ENCODE measurements at regions not wholly inside any gene's neighbourhood (a gene's known extent, or its start where the extent isn't known, plus 50 kb on each side); places are given as distances from the start of the nearest gene placed in this dataset.

GRCh38 chr2:65999103-65999502, 435.8 kb upstream of the MEIS1 start:
- H3K23ac ChIP-seq (ENCODE audit: insufficient read length) = no peak overlapping the region
- H3K79me1 ChIP-seq (ENCODE audit: low read depth, low read length) = no peaks in the 10 kb centered on the region
- H4K20me1 ChIP-seq (replicated peaks in 1 of 2; ENCODE audit: control insufficient read depth in 1 of 2, insufficient read depth in 2 of 2, low read length in 2 of 2) = no peaks in the 10 kb centered on the region
- H2BK15ac ChIP-seq (ENCODE audit: low read length) = no peak overlapping the region
- no peak overlapping the region for H3K4me3 ChIP-seq (ENCODE audit: extremely low read depth in 1 of 4, insufficient read depth in 2 of 4, low read depth in 3 of 4, low read length in 4 of 4)
- H2BK20ac ChIP-seq (ENCODE audit: low read length) = no peak overlapping the region
- H3K14ac ChIP-seq (ENCODE audit: insufficient read length) = no peak overlapping the region
- DNase-seq (ENCODE audit: low read depth in 1 of 2, low spot score in 2 of 2) = no peak
- no peak overlapping the region for H3K18ac ChIP-seq (ENCODE audit: extremely low read depth, low read length)
- no peaks in the 10 kb centered on the region for H3K36me3 ChIP-seq (ENCODE audit: control insufficient read depth in 2 of 4, insufficient read depth in 4 of 4, low read length in 3 of 4)
- no peaks in the 10 kb centered on the region for H3K9me3 ChIP-seq (ENCODE audit: insufficient read depth in 2 of 2, low read depth in 1 of 2, low read length in 1 of 2)
- no peaks in the 10 kb centered on the region for H3K79me2 ChIP-seq (ENCODE audit: control insufficient read depth in 1 of 2, insufficient read depth in 2 of 2, low read length in 2 of 2)
- H4K8ac ChIP-seq (ENCODE audit: extremely low read depth, insufficient read depth, low read length) = no peak overlapping the region
- no peak overlapping the region for H2BK5ac ChIP-seq (ENCODE audit: low read depth, low read length)
- no peak overlapping the region for H3K4me2 ChIP-seq (ENCODE audit: insufficient read depth in 1 of 2, low read depth in 2 of 2, low read length in 2 of 2)
- no peak overlapping the region for H3K56ac ChIP-seq (replicated peaks; ENCODE audit: insufficient read length, low read depth, low read length)
- H4K5ac ChIP-seq (ENCODE audit: insufficient read length, low read depth, low read length) = no peak overlapping the region
- H4K91ac ChIP-seq (replicated peaks; ENCODE audit: insufficient read length, low read length) = no peak overlapping the region
- H3K4ac ChIP-seq (replicated peaks; ENCODE audit: insufficient read length, low read depth, low read length) = no peak overlapping the region
- H3K9ac ChIP-seq (replicated peaks in 1 of 4; ENCODE audit: extremely low read depth in 1 of 4, low read depth in 3 of 4, low read length in 3 of 4) = no peak overlapping the region
- no peaks in the 10 kb centered on the region; the same call in 1 of the 2 replicates for H3K23me2 ChIP-seq (ENCODE audit: low read depth, low read length)
- 98% methylated on average over 2 of the region's 2 CpGs; no CpG with 5 or more reads in 1 of the 2 experiments for WGBS, 2 experiments (ENCODE audit: extremely low coverage in 1 of 2, insufficient coverage in 1 of 2, insufficient read length in 1 of 2, insufficient replicate concordance in 2 of 2, low coverage in 1 of 2, low lambda C conversion rate in 2 of 2, missing lambda C conversion rate in 1 of 2)
- ChIA-PET CTCF (ENCODE audit: partially characterized antibody) (interaction anchor here (0.8 to 3.3 kb wide), 5 partner anchors 10 to 288 kb away, joined by 3 to 22 read pairs (median 9); no protein-coding TSS in a partner anchor), POLR2A (ENCODE audit: partially characterized antibody) (no interaction called here)
- no peak overlapping the region for H2BK120ac ChIP-seq (replicated peaks; ENCODE audit: low read depth, low read length)
- no peak for FAIRE-seq
- H2AFZ ChIP-seq (ENCODE audit: low read length) = no peak overlapping the region
- no peaks in the 10 kb centered on the region for H3K27me3 ChIP-seq (replicated peaks in 1 of 4; ENCODE audit: control insufficient read depth in 3 of 4, extremely low read depth in 1 of 4, insufficient read depth in 3 of 4, low read length in 3 of 4)
- H2BK12ac ChIP-seq (ENCODE audit: low read depth, low read length) = no peak overlapping the region
- H3K4me1 ChIP-seq (replicated peaks in 1 of 4; ENCODE audit: control insufficient read depth in 3 of 4, insufficient read depth in 4 of 4, low read length in 3 of 4) = no peaks in the 10 kb centered on the region
- no peak for TF ChIP-seq CTBP2 (IDR thresholded peaks at IDR 0.05; ENCODE audit: borderline replicate concordance, insufficient read depth, insufficient read length, low read length)
- no peak for TF ChIP-seq TBP (IDR thresholded peaks at IDR 0.05; ENCODE audit: low read depth, low read length)
- TF ChIP-seq ATF2 (IDR thresholded peaks at IDR 0.05; ENCODE audit: low read length) = no peak
- TF ChIP-seq CBX8 (IDR thresholded peaks at IDR 0.05; ENCODE audit: borderline replicate concordance, low read depth, low read length) = no peak
- no peak for TF ChIP-seq USF2 (IDR thresholded peaks at IDR 0.05; ENCODE audit: low read length)
- no peak for TF ChIP-seq EP300 (IDR thresholded peaks at IDR 0.05; ENCODE audit: borderline replicate concordance in 1 of 2, low read depth in 2 of 2, low read length in 2 of 2)
- no peak for TF ChIP-seq CHD1 (IDR thresholded peaks at IDR 0.05; ENCODE audit: low read depth, low read length)
- no peak for TF ChIP-seq CEBPB (IDR thresholded peaks at IDR 0.05; ENCODE audit: low read depth, low read length)
- TF ChIP-seq RXRA (IDR thresholded peaks at IDR 0.05; ENCODE audit: insufficient read depth, low read depth, low read length) = no peak
- TF ChIP-seq TAF7 (optimal IDR thresholded peaks at IDR 0.05; ENCODE audit: borderline replicate concordance, low read depth, low read length) = no peak
- H3K27ac ChIP-seq (ENCODE audit: low read depth, low read length) = no peak overlapping the region
- no peak overlapping the region for H2AK5ac ChIP-seq (ENCODE audit: low read depth, low read length)
